GM12873 (cell line): ENCODE measurements at regions not wholly inside any gene's neighbourhood (a gene's known extent, or its start where the extent isn't known, plus 50 kb on each side); places are given as distances from the start of the nearest gene placed in this dataset.

ENCODE experiments used
- TF ChIP-seq, protein P1 (sequence below): IDR thresholded peaks from 2 replicates; pipeline ENCODE4 v1.5.1; 2012; ENCODE audit warnings: low read depth, mild to moderate bottlenecking, moderate library complexity, low read length, control low read depth; ENCODE audit not compliant: insufficient read depth; ENCODE audit errors: missing control alignments

DNA sequence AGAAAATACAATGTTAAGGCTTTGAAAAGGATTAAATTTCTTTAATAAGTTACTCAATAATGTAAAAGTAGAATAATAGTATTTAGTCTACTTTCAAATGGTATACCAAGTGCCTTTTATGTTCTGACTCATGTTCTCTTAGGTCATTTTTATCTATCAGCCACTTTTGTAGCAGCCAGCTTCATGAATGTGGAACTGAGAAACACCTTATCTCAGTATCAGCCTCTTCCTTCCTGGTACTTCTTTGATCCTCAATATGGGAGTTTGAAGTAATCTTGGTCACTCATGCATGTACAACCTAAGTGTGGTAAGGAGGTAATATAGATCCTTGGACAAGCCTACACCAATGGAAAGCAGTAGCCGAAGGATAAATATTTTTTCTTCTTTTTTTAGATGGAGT lies 180.4 kb upstream of the NRXN1 start:
- TF ChIP-seq, protein P1, sequence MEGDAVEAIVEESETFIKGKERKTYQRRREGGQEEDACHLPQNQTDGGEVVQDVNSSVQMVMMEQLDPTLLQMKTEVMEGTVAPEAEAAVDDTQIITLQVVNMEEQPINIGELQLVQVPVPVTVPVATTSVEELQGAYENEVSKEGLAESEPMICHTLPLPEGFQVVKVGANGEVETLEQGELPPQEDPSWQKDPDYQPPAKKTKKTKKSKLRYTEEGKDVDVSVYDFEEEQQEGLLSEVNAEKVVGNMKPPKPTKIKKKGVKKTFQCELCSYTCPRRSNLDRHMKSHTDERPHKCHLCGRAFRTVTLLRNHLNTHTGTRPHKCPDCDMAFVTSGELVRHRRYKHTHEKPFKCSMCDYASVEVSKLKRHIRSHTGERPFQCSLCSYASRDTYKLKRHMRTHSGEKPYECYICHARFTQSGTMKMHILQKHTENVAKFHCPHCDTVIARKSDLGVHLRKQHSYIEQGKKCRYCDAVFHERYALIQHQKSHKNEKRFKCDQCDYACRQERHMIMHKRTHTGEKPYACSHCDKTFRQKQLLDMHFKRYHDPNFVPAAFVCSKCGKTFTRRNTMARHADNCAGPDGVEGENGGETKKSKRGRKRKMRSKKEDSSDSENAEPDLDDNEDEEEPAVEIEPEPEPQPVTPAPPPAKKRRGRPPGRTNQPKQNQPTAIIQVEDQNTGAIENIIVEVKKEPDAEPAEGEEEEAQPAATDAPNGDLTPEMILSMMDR = no peak

DNA sequence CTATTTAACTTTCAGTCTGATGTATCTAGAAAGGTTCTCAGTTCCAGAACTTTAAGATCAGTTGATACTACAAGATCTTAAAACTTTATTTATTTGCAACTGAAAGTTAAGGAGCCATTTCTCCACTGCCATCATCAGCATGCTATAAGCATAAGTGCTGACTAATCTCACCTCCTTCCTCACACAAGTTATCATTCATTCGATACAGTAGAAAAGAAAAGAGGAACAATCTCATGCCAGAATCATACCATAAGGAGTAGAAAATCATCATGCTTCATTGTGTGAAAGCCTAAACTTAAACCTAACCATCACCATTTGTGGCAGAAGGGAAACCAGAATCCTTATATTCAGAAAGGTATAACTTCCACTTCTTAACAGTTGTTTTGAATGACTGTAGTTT lies 176.6 kb upstream of the NRXN1 start:
- TF ChIP-seq, protein P1 = no peak

DNA sequence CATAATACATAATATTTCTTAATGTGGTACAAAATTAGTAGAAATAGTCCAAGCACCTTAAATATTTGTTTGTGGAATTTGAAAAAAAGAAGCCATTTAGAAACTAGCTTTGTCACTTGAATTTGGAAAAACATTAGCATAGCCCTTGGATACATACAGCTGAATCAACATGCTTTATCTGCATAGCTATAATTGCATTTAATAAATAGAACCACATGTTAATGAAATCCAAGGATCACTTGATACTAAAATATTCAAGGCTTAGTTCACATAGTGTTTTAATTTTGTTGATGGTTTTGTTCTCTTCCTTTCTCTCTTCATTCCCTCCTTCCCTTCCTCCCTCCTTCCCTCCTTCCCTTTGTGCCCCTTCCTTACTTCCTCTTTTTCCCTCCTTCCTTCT lies 169.4 kb upstream of the NRXN1 start:
- TF ChIP-seq, protein P1 = no peak

DNA sequence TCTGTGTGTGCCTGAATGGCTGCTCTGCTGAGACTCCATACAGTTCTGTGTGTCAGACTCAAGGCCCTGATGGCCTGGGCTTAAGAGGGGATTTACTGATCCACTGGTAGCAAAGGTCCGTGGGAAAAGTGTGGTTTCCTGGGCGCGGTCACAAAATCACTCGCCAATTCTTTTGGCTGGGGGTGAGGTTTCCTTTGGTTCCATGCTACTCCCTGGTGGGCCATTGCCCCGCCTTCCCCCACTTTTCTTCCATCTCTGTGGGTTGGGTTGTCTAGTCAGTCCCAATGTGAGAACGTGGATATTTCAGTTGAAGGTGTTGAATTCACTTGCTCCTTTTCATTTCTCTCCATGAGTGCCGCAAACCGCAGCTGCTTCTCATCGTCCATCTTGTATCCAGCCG lies 162.7 kb upstream of the NRXN1 start:
- TF ChIP-seq, protein P1 = no peak

DNA sequence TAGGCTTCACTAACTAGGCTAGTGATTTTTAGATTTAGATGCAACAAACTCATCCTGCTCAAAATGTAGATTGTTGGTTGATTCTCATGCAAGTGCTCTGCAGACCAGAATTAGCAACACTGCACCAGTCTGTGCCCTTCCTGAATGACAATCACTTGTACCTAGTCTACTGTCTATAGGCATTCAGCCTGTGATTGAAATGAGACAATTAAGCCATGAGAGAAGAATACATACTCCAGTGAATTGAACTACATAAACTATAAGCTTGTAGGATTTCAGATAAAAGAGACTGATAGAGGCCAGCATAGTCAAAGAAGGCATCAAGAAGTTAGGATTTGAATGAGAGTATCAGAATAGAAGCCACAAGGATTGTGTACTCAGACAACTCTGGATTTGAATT lies 138.3 kb upstream of the NRXN1 start:
- TF ChIP-seq, protein P1 = no peak

DNA sequence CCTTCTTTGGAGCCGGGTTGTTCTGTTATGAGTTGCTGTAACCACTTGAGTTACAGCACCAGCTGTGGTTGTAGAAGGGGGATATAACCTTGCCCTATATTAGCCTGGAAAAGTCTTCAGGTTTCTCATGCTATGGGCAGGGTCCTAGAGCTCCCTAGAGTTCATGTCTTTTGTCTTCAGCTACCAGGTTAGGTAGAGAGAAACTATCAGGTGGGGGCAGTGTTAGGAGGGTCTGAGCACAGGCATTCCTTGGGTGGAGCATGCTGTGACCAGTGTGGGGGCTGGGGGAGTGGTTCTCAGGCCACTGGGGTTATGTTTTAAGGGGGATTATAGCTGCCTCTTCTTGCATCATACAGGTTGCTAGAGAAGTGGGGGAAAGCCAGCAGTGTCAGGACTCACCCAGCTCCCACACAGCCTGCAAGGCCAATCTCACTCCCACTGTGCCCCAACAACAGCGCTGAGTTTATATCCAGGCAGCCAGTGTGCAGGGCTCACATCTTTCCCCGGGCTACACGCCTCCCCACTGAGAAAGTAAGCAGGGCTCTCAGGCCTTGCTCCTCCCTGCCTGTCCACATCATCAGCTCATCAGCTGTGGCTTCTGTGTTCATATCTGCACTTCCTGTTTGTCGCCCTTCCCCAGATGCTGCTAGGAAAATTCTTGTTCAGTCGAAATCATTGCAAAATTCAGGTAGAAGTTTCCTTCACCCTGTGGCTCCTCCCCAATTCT lies 133.8 kb upstream of the NRXN1 start:
- TF ChIP-seq, protein P1 = no peak

DNA sequence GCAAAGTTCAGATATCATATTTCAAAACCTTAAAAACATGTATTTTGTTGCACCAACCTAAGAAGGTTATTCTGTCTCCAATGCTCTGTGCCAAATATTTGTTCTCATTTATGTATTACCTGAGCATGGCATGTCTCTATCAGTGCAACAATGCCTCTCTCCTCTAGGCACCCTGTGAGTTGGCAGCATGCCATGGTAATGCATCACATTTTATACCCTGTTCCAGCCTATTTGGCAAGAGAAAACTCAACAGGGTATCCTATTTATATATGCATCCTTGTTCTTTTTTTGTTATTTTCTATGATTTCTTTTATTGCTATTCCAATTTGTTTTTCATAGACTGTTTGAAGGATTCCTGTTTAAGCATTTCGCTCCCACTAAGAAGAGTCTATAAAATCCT lies 126.3 kb upstream of the NRXN1 start:
- TF ChIP-seq, protein P1 = no peak

DNA sequence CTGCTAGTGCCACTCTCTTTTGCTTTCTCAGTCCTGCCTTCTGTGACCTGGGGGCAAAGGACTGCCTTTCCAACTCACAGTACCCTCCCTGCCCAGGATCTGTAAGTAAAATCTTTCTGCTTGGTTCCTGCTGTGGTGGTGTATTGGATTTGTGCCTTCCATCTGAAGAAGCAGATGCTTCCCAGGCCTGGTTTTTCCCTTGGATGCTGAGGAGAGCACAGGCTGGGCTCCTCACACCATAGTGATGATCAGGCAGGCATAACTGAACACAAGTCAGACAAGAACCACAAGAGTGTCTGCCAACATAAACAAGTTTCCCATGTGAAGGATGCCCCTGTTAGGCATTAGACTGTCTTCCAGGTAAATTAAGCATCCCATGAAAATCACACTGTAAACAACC lies 121.3 kb upstream of the NRXN1 start:
- TF ChIP-seq, protein P1 = no peak
